ENCODE measurements at regions not wholly inside any gene's neighbourhood (a gene's known extent, or its start where the extent isn't known, plus 50 kb on each side); places are given as distances from the start of the nearest gene placed in this dataset.
A peak's percentile ranks its signal among the peaks of the same experiment; 100 is the strongest.
"Not testable (repeated sequence)": the region's sequence is repeated elsewhere in the genome, so short reads cannot be mapped to it uniquely, and the experiment has no call there.

DNA sequence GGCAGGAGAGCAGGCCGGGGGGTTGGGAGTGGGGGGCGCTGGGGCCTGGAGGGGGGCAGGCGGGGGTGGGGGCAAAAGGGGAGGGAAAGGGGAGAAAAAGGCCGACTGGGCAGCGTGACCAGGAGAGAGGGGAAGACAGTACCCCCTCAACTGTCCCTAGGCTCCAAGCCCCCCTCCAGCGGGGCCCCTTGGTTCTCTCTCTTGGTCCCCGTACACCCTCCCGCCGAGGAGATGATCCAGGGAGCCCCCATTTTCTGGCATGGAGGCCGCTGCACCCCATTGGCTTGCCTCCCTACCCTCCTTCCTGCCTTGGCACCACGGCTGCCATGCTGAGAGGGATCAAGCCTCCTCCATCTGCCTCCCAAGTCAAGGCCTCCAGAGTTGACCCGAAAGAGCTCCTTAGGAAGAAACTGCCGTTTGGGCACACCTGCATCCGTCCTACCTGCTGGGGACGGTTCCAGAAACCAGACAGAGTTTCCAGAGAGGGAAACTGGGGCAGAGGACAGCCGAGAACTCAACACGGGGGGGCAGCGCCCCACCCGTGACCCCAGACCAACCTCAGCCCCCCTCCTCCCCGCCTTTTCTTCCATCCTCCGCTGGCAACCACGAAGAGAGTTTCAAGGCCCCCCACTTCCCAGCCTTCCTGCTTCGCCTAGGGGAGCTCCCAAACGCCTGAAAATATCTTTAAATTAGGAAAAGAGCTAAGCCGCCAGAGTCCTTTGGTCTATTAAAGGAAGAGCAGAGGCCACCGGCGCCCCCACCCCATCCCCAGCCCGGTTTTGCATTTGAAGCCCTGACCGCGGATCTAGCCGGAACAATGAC is 155.9 kb downstream of the CRLF3 start:
- H3K4me2 ChIP-seq (ENCODE audit: low read length); H3K27ac ChIP-seq (ENCODE audit: low read depth, low read length, poor library complexity, severe bottlenecking); CTCF ChIA-PET (ENCODE audit: unreplicated experiment); H3K9me2 ChIP-seq (ENCODE audit: insufficient read depth, low read length); H3K4me3 ChIP-seq (ENCODE audit: low read depth, low read length, poor library complexity, severe bottlenecking); H3K79me2 ChIP-seq (ENCODE audit: insufficient read depth, low read depth, low read length); DNase-seq (ENCODE audit: low spot score); H4K20me1 ChIP-seq (ENCODE audit: insufficient read depth, low read length); H2AFZ ChIP-seq (ENCODE audit: low read length); H3K36me3 ChIP-seq (ENCODE audit: insufficient read depth, low read length); H3K9me3 ChIP-seq (ENCODE audit: low read length); BruUV-seq (replicated peaks); POLR2A ChIA-PET; H3K4me1 ChIP-seq (ENCODE audit: insufficient read depth, low read length, poor library complexity, severe bottlenecking); intact Hi-C loops (cut with micrococcal nuclease; ENCODE audit: unreplicated experiment): not testable (repeated sequence)

DNA sequence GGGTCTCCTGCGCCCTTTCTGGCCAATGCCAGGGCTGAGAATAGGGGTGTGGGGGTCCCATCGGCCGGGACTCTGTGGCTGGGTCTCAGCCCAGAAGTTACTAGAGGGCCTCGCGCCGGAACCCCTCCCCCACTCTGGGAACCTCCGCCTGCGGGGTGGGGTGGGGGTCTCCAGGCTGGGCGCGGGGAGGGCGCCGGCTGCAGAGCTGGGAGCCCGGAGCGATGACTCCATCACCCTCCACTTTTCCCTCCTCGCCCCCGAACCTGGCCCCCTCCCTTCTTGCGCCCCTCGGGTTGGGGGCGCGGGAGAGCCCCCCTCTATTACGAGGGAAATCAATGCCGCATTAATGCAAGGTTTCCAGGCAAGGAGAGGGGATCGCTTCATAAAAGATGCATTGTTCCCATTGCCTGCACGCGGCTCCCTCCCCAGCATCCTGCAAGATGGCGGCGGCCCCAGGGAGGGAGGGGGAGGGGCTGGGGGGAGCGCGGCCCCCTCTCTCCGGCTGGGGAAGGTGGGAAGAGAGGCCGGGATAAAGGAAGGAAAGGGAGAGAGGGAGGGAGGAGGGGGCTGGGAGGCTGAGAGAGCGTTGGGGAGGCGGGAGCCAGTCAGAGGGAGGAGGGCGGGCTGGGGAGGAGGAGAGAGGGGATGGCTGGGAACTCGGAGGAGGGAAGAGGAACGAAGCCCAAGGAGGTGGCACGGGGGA is 156.7 kb downstream of the CRLF3 start:
- DNase-seq (ENCODE audit: low spot score); CTCF ChIA-PET (ENCODE audit: unreplicated experiment); H3K36me3 ChIP-seq (ENCODE audit: insufficient read depth, low read length); H3K4me3 ChIP-seq (ENCODE audit: low read depth, low read length, poor library complexity, severe bottlenecking); BruUV-seq (replicated peaks); H3K4me1 ChIP-seq (ENCODE audit: insufficient read depth, low read length, poor library complexity, severe bottlenecking); H3K79me2 ChIP-seq (ENCODE audit: insufficient read depth, low read depth, low read length); H3K27ac ChIP-seq (ENCODE audit: low read depth, low read length, poor library complexity, severe bottlenecking); H3K9me3 ChIP-seq (ENCODE audit: low read length); H3K9me2 ChIP-seq (ENCODE audit: insufficient read depth, low read length); H2AFZ ChIP-seq (ENCODE audit: low read length); H3K4me2 ChIP-seq (ENCODE audit: low read length); H4K20me1 ChIP-seq (ENCODE audit: insufficient read depth, low read length); intact Hi-C loops (cut with micrococcal nuclease; ENCODE audit: unreplicated experiment); POLR2A ChIA-PET: not testable (repeated sequence)

DNA sequence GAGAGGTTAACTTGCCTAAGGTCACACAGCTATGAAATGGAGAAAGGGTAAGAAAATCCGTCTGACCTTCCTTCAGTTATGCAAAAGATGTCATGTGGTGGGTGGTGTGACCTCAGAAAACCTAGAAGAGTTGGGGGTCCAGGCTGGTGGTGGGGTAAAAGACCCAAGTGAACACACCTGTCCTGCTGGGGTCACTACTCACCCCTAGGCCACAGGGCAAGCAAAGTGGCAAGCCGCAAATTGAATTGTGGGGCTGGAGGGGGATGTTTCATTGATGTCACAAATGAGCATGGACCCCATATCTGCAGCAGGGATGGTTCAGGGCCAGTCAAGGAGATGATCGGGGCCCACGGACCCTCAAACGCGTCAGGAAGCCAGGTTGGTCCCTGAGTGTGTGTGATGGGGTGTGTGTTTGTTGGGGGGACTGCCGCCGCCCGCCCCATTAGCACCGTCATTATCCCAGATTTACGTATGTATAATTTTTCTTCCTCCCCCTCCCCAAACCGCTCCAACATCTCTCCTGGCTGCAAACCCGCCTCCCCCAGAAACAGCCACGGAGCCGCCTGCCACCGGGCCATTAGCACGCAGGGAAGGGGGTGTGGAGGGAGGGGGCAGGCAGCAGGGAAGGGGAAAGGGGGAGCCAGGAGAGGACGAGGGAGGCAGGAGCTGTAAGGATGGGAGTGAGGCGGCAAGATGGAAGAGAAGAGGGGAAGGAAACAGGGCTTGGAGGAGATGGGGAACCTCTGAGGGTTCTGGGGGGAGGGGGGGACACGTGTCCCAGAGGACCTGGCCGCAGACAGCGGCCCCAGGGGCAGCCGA is 157.4 kb downstream of the CRLF3 start:
- H2AFZ ChIP-seq (ENCODE audit: low read length); H3K79me2 ChIP-seq (ENCODE audit: insufficient read depth, low read depth, low read length); H3K9me2 ChIP-seq (ENCODE audit: insufficient read depth, low read length); DNase-seq (ENCODE audit: low spot score); H4K20me1 ChIP-seq (ENCODE audit: insufficient read depth, low read length); H3K4me1 ChIP-seq (ENCODE audit: insufficient read depth, low read length, poor library complexity, severe bottlenecking); CTCF ChIA-PET (ENCODE audit: unreplicated experiment); H3K9me3 ChIP-seq (ENCODE audit: low read length); H3K4me2 ChIP-seq (ENCODE audit: low read length); POLR2A ChIA-PET; H3K36me3 ChIP-seq (ENCODE audit: insufficient read depth, low read length); intact Hi-C loops (cut with micrococcal nuclease; ENCODE audit: unreplicated experiment): not testable (repeated sequence)
- peak overlapping the region; percentile 67 for H3K4me3 ChIP-seq (ENCODE audit: low read depth, low read length, poor library complexity, severe bottlenecking)
- peak overlapping the region; percentile 44 for H3K27ac ChIP-seq (ENCODE audit: low read depth, low read length, poor library complexity, severe bottlenecking)
- BruUV-seq (replicated peaks), result TSS peak; percentile 95

DNA sequence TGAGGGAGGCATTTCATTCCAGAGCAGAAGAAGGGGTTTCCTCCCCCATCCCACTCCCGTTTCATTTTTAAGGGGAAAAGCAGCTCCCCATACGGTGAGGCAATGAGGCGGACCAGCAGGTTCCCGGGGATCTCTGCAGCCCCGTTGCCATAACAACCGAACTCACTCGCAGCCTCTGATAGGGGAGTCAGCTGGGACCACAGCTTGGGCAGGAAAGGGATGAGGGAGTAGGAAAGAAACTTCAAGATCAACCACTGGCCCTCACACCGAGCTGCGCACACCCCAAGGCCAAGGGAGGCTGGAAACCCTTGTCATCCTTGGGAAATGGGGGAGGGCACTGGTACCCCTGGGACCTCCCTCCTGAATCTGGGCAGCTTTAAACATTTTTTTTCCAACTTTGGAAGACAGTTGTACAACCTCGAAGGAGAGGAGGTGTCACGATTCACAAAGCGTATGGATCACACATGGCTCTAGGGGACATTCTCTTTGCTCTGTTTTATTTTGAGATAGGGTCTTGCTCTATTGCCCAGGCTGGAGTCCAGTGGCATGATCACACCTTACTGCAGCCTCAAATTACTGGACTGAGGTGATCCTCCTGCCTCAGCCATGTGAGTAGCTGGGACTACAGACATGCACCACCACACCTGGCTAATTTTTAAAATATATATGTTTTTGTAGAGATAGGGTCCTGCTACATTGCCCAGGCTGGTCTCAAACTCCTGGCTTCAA is 160.6 kb downstream of the CRLF3 start:
- H3K36me3 ChIP-seq (ENCODE audit: insufficient read depth, low read length); H3K4me2 ChIP-seq (ENCODE audit: low read length); H3K79me2 ChIP-seq (ENCODE audit: insufficient read depth, low read depth, low read length); H3K27ac ChIP-seq (ENCODE audit: low read depth, low read length, poor library complexity, severe bottlenecking); POLR2A ChIA-PET; BruUV-seq (replicated peaks); intact Hi-C loops (cut with micrococcal nuclease; ENCODE audit: unreplicated experiment); H4K20me1 ChIP-seq (ENCODE audit: insufficient read depth, low read length); CTCF ChIA-PET (ENCODE audit: unreplicated experiment); H2AFZ ChIP-seq (ENCODE audit: low read length); H3K9me3 ChIP-seq (ENCODE audit: low read length); DNase-seq (ENCODE audit: low spot score); H3K4me1 ChIP-seq (ENCODE audit: insufficient read depth, low read length, poor library complexity, severe bottlenecking); H3K9me2 ChIP-seq (ENCODE audit: insufficient read depth, low read length); H3K4me3 ChIP-seq (ENCODE audit: low read depth, low read length, poor library complexity, severe bottlenecking): not testable (repeated sequence)

DNA sequence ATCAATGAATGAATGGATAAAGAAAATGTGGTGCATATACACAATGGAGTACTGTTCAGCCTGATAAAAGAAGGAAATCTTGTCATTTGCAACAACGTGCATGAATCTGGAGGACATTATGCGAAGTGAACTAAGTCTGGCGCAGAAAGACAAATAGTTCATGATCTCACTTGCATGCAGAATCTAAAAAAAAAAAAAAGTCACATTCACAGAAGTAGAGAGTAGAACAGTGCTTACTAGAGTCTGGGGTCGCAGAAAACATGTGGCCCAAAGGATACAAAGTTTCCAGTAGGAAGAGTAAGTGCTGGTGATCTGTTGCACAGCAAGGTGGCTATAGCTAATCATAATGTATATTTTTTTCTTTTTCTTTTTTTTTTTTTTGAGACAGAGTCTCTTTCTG is 167.3 kb downstream of the CRLF3 start:
- H3K4me3 ChIP-seq (ENCODE audit: low read depth, low read length, poor library complexity, severe bottlenecking); H3K4me2 ChIP-seq (ENCODE audit: low read length); H2AFZ ChIP-seq (ENCODE audit: low read length); H3K9me3 ChIP-seq (ENCODE audit: low read length); DNase-seq (ENCODE audit: low spot score); H3K9me2 ChIP-seq (ENCODE audit: insufficient read depth, low read length); intact Hi-C loops (cut with micrococcal nuclease; ENCODE audit: unreplicated experiment); H3K4me1 ChIP-seq (ENCODE audit: insufficient read depth, low read length, poor library complexity, severe bottlenecking); H3K27ac ChIP-seq (ENCODE audit: low read depth, low read length, poor library complexity, severe bottlenecking); H4K20me1 ChIP-seq (ENCODE audit: insufficient read depth, low read length); BruUV-seq (replicated peaks); H3K79me2 ChIP-seq (ENCODE audit: insufficient read depth, low read depth, low read length); H3K36me3 ChIP-seq (ENCODE audit: insufficient read depth, low read length); POLR2A ChIA-PET; CTCF ChIA-PET (ENCODE audit: unreplicated experiment): not testable (repeated sequence)

DNA sequence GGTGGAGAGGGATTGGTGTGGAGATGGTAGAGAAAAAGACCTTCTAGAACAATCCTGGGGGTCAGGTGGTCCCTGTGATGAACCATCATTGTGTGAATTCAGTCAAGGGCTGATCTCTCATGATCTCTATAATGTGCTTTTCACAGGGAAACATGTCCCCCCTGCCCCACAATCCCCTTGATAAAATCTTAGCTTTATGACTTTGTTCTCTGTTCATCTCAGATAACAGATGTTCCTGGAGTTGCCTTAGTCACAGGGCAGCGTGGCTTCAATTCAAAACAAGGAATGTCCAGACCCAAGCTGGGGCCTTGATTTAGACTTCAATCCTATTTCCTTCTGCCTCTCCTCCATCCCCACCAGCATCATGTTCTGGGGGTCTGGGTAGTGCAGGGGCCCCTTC is 171.5 kb downstream of the CRLF3 start:
- H3K4me2 ChIP-seq (ENCODE audit: low read length); H3K79me2 ChIP-seq (ENCODE audit: insufficient read depth, low read depth, low read length); intact Hi-C loops (cut with micrococcal nuclease; ENCODE audit: unreplicated experiment); DNase-seq (ENCODE audit: low spot score); H2AFZ ChIP-seq (ENCODE audit: low read length); H3K9me2 ChIP-seq (ENCODE audit: insufficient read depth, low read length); BruUV-seq (replicated peaks); H4K20me1 ChIP-seq (ENCODE audit: insufficient read depth, low read length); H3K36me3 ChIP-seq (ENCODE audit: insufficient read depth, low read length); POLR2A ChIA-PET; H3K9me3 ChIP-seq (ENCODE audit: low read length); H3K27ac ChIP-seq (ENCODE audit: low read depth, low read length, poor library complexity, severe bottlenecking); CTCF ChIA-PET (ENCODE audit: unreplicated experiment); H3K4me3 ChIP-seq (ENCODE audit: low read depth, low read length, poor library complexity, severe bottlenecking); H3K4me1 ChIP-seq (ENCODE audit: insufficient read depth, low read length, poor library complexity, severe bottlenecking): not testable (repeated sequence)
